NCI-H1694 treated with DMSO at 0.1 percent for 48 hours (cell line): ENCODE measurements at regions not wholly inside any gene's neighbourhood (a gene's known extent, or its start where the extent isn't known, plus 50 kb on each side); places are given as distances from the start of the nearest gene placed in this dataset.

Source experiments
- DNase-seq: peaks from one replicate; lab custom pipeline; 2025; lab: John Stamatoyannopoulos, UW

DNA sequence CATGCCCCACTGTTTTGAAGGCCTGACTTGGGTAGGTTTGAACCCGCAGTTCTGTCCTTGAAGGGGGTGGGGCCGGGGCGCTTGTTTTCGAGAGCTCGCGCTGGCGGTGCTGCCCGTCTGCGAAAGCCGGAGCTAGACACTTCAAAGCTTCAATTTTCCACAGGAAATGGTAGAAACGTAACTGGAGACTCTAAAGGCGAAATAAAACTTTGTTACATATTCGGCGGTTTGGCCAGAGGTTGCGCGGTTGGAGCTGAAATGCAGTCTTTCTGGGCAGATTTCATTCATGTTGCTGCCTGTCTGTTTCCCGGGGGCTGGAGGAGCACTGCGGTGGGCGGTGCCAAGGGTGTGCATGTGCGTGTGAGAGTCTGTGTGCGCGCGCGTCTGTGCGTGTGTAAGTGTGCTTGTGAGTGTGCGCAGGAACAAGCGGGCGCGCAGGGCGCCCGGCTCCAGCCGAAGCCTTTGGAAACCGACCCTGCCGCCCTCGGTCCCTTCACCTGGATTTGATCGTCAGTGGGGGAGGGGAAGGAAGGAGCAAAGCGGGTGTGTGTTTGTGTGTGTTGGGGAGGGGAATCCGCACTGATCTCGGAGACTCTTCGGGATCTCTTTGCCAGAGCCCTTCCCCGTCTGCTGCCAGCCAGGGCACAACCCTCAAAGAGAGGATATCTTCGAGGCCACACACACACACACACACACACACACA, 227.7 kb upstream of the CRY1 start:
- peak; percentile 49 for DNase-seq

DNA sequence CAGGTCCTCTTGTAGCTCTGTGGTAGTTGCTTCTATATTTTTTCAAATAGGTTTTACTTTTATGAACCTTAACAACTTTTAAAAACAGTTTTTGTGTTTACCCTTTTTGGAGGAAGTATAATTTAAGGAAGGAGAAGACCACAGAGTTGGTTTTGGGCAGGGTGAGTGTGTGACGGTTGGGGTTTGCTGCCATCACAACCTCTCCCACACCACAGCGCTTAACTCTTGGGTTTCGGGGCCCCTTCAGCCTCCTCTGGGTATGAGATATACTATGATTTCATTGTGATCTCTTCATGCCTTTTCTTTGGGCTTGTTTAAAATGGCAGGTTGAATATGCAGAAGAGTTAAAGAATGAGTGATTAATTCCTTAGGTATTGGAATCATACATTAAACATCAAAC, 228.7 kb upstream of the CRY1 start:
- DNase-seq = no peak

DNA sequence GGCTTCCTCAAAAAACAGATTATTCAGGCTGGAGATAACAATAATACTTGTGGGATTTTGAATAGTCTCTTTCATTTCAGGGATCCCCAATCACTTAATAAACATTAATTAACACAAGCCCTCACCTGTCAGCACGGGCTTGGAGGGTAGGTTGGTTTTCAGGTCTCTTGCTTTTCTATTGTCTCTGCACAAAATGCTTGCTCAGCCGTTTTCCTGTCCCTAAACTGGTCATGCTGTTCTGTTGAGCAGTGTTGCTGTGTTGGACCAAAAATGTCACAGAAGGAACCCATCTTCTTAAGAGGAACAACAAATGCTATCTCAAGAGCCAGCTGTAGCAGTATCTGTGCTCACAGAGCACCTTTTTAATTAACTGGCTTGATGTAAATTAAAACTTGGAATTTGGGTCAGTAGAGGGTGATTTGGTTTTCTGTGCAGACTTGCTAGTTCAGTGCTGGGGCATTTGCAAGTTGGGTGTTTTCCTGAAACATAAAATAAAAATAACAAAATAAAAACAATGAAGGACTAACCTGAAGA, 231.8 kb upstream of the CRY1 start:
- no peak for DNase-seq

DNA sequence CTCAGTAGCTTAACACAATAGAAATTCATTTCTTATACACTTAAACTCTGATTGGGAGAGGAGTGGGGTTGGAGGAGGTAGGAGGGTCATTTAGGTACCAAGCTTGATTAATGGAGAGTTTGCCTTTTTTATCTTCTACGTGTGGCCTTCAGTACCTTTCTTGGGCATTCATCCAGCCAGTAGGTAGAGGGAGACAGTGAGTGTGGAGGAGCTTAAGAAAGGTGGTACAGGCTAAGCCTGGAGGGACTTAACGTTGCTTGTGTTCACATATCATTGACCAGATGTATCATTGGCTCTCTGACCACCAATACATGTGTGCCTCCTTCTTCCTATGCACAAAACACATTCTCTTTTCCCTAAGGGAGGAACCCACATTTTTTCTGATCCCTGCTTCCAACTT, 232.9 kb upstream of the CRY1 start:
- DNase-seq = no peak

DNA sequence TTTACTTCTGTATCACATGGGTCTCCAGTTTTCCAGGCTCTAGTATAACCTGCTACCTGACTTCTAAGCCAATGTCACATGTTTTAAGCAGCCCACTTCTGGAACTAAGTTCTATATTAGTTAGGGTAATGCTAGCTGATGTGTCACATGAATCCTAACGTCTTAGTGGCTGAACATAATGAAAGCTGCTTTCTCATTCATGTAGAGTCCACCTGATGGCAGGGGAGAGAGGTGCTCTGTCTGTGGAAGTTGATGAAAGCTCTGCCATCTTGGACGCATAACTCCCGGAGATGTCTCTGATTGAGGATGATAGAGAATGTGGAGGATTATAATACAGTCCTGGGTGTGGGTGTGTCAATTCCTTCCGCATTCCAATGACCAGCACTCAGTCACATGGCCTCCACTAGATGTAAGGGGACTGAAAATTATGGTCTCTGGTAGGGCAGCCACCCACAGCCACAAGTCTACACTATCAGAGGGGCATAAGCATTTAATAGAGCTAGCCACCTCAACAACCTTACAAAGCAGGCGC, 234.4 kb upstream of the CRY1 start:
- no peak for DNase-seq

GRCh38 chr12:107328442-107329133, 235.2 kb upstream of the CRY1 start:
- no peak for DNase-seq

GRCh38 chr12:107329569-107330324, 236.4 kb upstream of the CRY1 start:
- no peak for DNase-seq

DNA sequence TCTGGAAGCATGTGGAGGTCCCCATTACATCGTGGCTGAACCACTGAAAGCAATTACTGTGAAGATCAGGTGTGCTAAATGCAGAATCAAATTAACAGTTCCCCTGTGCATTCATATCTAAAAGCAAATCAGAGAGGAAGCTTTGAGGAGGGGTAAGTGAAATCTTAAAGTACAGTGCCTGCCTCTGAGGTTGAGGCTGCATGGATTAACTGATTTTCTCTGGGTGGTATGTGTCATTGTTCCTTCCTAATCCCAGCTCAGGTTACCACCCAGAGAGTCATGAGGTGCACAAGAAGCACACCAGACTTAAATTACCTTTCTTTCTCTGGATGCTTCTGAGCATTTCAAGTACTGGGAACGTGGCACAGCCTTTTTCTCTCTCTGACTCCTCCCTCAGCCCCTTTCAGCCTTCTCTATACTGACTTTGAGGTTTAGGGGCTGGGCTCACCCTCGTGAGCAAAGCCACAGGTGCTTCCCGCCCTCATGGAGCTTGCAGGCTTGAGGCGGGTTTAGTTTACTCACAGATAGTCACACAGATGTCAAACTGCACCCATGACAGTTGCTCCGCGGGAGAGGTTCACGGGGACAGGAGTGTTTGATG, 237.6 kb upstream of the CRY1 start:
- no peak for DNase-seq

GRCh38 chr12:107331471-107331870, 238.1 kb upstream of the CRY1 start:
- DNase-seq = no peak

DNA sequence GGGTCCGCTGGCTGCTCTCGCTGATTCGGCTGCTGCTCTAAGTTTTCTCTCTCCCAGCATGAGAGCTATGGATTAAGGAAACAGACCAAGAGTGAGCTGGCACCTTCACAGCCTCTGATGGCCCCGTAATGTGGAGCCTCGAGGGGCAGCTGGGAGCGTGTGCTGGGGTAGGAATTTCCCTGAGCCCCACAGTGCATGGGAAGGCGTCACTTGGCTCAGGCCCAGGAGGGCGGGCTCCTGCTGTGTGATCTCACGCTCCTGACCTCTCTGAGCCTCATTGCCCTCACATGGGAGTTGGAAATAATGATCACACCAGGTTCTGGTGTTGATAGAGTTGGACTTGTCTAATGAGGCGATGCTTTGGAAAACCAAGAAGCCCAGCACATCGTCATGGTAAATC, 238.6 kb upstream of the CRY1 start:
- no peak for DNase-seq

GRCh38 chr12:107332743-107333142, 239.4 kb upstream of the CRY1 start:
- DNase-seq = no peak

- DNase-seq = no peak
Observed at GRCh38 chr12:107335802-107336570, 242.6 kb upstream of the CRY1 start.

DNA sequence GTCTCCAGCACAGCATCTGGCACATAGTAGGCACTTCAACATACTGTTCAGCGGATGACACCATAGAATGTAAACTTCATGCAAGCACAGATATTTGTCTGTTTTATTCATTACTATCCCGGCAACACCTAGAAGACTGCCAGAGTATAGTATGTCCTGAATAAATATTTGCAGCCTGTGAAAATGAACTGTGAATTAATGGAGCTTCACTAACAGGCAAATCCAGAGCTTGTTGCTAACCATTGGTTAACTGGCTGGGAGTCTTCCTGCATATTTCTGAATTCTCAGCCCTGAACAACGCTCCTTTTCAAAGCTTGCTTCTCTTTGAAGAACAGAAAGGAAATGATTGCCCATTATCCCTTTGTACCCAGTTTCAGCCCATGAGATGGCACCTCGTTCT, 243.3 kb upstream of the CRY1 start:
- no peak for DNase-seq

DNA sequence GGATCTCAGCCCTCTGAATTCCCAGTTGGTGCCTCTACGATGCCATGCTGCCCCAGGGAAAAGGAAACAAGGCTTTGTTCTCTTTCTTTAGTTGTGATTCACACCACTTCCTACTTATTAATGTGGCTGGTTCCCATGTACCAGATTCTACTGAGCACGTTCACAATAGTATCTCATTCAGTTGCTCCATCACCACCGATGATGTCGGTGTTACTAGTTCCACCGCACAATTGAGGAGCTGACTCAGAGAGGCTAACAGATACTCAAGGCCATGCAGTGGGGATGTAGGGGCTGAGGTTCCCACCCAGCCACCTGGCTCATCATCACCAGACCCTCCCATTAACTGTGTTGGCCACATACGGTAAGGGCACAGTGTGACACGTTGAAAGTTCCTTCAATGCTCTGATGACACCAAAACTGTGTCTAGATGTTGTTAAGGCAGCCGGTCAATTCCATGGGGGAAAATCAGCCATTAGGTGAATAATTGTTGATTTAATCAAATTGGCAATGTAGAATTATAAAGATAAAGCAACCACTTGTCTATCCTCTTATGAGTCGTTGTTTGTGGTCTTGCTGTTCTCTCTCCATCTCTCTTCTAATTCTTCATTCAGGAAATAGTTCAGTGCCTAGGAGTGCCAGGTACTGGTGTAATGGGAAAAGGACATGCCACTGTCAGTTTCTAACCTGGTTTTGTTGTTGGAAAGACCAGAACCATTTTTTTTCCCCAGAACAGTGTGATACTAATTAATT, 244.2 kb upstream of the CRY1 start:
- DNase-seq = no peak

DNA sequence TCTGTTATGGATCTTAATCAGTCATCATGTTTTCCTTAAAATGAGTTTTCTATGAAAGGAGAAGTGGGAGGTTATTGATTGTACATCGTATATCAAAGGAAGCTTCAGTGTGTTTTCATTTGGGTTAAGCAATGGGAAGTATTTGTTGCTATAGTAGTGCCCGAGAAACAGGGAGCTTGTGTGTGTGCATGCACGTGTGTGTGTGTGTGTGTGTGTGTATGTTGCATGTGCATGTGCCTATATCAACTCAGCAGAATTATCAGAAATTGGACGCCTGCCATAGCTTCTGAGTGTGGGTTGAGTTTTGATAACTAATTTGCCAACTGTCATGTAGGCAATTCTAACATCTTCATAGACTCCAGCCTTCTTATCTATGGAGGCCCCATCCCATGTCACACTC, 246.1 kb upstream of the CRY1 start:
- DNase-seq = no peak

DNA sequence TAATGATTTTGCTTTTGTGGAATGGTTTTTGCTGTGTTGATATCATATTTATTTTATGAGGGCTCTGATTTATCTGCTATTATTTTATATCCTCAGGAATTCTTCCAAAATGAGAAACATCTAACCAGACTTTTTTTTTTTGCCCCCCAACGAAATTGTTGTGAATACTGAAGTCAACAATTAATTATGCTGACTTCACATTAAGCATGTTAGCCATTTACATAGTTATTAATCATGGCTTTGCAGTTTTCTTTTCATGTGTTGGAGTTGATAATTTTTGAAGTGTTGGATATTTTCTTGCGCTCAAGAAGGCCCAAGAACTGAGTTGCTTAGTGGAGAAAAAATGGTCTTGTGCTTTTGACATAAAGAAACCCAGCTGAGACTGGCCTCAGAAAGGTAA, 246.6 kb upstream of the CRY1 start:
- DNase-seq = no peak

DNA sequence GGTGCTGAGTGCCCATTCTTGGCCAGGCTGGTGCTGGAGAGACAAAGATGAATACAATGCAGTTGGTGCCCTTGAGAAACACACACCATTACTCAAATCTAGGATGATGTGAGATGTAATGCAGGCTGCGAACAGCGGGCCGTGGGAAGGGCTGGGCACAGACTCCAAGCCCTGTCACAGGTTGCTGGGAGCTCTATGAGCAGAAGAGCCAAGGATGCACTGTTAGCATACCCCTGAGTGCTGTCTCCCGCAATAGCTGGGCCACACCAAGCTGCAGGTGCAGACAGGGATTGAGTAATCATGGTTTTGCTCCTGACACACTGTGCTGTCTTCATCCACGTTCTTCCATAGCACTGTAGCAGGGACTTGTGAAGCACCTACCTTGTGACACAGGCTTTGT, 247.5 kb upstream of the CRY1 start:
- DNase-seq = no peak

- no peak for DNase-seq
Observed at GRCh38 chr12:107344035-107344808, 250.9 kb upstream of the CRY1 start.

- no peak for DNase-seq
Observed at GRCh38 chr12:107347261-107347660, 253.9 kb upstream of the CRY1 start.
